H1 (cell line): ENCODE measurements at regions not wholly inside any gene's neighbourhood (a gene's known extent, or its start where the extent isn't known, plus 50 kb on each side); places are given as distances from the start of the nearest gene placed in this dataset.

Source experiments
- ASH2L ChIP-seq: fragments of 200-600, 300-600 bp; sonication (generic); IDR thresholded peaks from one replicate; pipeline ENCODE4 v1.7.1; 2017; ENCODE audit warnings: low read length
- CEBPB ChIP-seq: IDR thresholded peaks from 2 replicates; pipeline ENCODE4 v1.6.1; 2012; ENCODE audit warnings: low read depth, low read length
- CHD7 ChIP-seq: fragments of 300-600 bp; sonication (generic); IDR thresholded peaks from 2 replicates; pipeline ENCODE4 v1.7.1; 2012; ENCODE audit warnings: low read length, moderate library complexity, mild to moderate bottlenecking, inconsistent platforms; ENCODE audit not compliant: insufficient replicate concordance
- CTCF ChIP-seq, 3 experiments: IDR thresholded peaks; 1 replicate in 2 of 3; 2 replicates in 1 of 3; pipeline versions ENCODE4 v1.5.1 to v1.6.1; 2011; ENCODE audit warnings: low read length in 3 of 3, mild to moderate bottlenecking in 3 of 3, inconsistent platforms in 2 of 3, low read depth in 1 of 3, moderate library complexity in 1 of 3; ENCODE audit not compliant: insufficient read depth in 1 of 3; ENCODE audit errors: control extremely low read depth in 1 of 3
- POLR2AphosphoS5 ChIP-seq: IDR thresholded peaks from 2 replicates; pipeline ENCODE4 v1.6.1; 2011; ENCODE audit warnings: low read depth, low read length
- RBBP5 ChIP-seq: IDR thresholded peaks from 2 replicates; pipeline ENCODE4 v1.7.1; 2012; ENCODE audit warnings: low read depth, mild to moderate bottlenecking, inconsistent platforms, low read length, moderate library complexity, borderline replicate concordance
- RNF2 ChIP-seq: fragments of 200-900, 300-1000 bp; sonication (generic); IDR thresholded peaks from 2 replicates; pipeline ENCODE4 v1.7.1; 2016; ENCODE audit warnings: borderline replicate concordance, low read depth, mild to moderate bottlenecking, antibody characterized with exemption, low read length; ENCODE audit not compliant: poor library complexity, severe bottlenecking; ENCODE audit errors: missing control alignments
- USF2 ChIP-seq: IDR thresholded peaks from 2 replicates; pipeline ENCODE4 v1.6.1; 2011; ENCODE audit warnings: low read length, improper control_type of control experiment

DNA sequence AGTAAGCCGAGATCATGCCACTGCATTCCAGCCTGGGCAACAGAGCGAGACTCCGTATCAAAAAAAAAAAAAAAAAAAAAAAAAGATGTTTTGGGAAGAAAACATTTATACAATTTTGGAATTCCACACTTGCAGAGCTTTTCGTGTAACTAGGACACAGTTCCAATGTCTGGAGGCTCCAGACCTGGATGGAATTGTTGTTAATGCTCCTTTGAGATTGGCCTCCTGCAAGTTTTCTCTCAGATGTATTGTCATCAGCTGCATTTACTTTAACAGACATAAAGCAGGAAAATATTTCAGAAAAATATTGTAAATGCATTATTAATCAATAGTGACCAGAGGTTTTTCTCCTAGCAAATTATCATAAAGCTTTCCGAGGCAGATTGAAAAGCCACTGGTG is 124.1 kb downstream of the RBM43 start (continued):
- TF ChIP-seq CHD7, result no peak
- TF ChIP-seq POLR2AphosphoS5, result no peak
- no peak for TF ChIP-seq USF2
- no peak for TF ChIP-seq ASH2L
- TF ChIP-seq RNF2, result no peak
- TF ChIP-seq CTCF (IDR thresholded peaks at IDR 0.05; ENCODE audit: control extremely low read depth in 1 of 3, insufficient read depth in 1 of 3, low read depth in 1 of 3, low read length in 3 of 3), result no peak
- no peak for TF ChIP-seq RBBP5
- no peak for TF ChIP-seq CEBPB
